HepG2 (cell line): ENCODE measurements at regions not wholly inside any gene's neighbourhood (a gene's known extent, or its start where the extent isn't known, plus 50 kb on each side); places are given as distances from the start of the nearest gene placed in this dataset.

Experiments used
- ATAC-seq: fragments of 200-7000 bp; cut with Tn5 transposase; 3 replicates; pipeline ENCODE4 v1.9.1; 2020; ENCODE audit warnings: mild to moderate bottlenecking, moderate library complexity
- BruUV-seq: library from RNA; stranded (reverse); fragments of 400-500 nt; replicated peaks from 2 replicates; lab custom pipeline; 2021; lab: Mats Ljungman, UMichigan
- CTCF ChIA-PET: fragments of 300-600 bp; formaldehyde crosslinking; extraction: SDS; loops from one replicate; lab custom pipeline; 2021; ENCODE audit warnings: low total read pairs, inconsistent platforms, low intra/inter-chr PET ratio; lab: Yijun Ruan, JAX
- POLR2A ChIA-PET: fragments of 350-600 bp; sonication (Branson Sonifier 250); formaldehyde crosslinking; loops from one replicate; lab custom pipeline; 2020; ENCODE audit warnings: antibody characterized with exemption, inconsistent platforms; lab: Yijun Ruan, JAX
- DNase-seq: peaks from one replicate; pipeline ENCODE4 v3.0.0-alpha.2; 2015; ENCODE audit warnings: low spot score
- FAIRE-seq: peaks from 3 replicates; lab custom pipeline; 2011; peaks lifted over from hg19 to GRCh38; lab: Jason Lieb, UNC
- H2AFZ ChIP-seq: one replicate; pipeline ENCODE4 v1.6.1; 2011; ENCODE audit warnings: low read length, inconsistent platforms
- H3K27ac ChIP-seq: fragments of 300-600 bp; 3 replicates; pipeline ENCODE4 v1.8.0; 2011; ENCODE audit warnings: mixed run types, mild to moderate bottlenecking, mixed read lengths, low read length, inconsistent platforms; ENCODE audit not compliant: insufficient read depth; ENCODE audit errors: extremely low read length
- H3K27me3 ChIP-seq, 2 experiments: fragments of 200-600 bp in 1 of 2; 2 replicates in 1 of 2; 3 replicates in 1 of 2; pipeline versions ENCODE4 v1.6.0 to v1.8.0; 2011; ENCODE audit warnings: low read length in 2 of 2, mild to moderate bottlenecking in 2 of 2, moderate library complexity in 2 of 2, inconsistent platforms in 1 of 2; ENCODE audit not compliant: insufficient read depth in 2 of 2, control insufficient read depth in 1 of 2
- H3K36me3 ChIP-seq, 2 experiments: fragments of 200-600 bp in 1 of 2; replicated peaks in 1 of 2; 2 replicates in 1 of 2; 3 replicates in 1 of 2; pipeline versions ENCODE4 v1.5.1 to v1.8.0; 2011; ENCODE audit warnings: low read length in 2 of 2, inconsistent platforms in 1 of 2; ENCODE audit not compliant: insufficient read depth in 2 of 2, control insufficient read depth in 1 of 2
- H3K4me1 ChIP-seq: 2 replicates; pipeline ENCODE4 v1.5.1; 2012; ENCODE audit warnings: low read length, inconsistent platforms; ENCODE audit not compliant: insufficient read depth
- H3K4me2 ChIP-seq: 2 replicates; pipeline ENCODE4 v1.6.0; 2011; ENCODE audit warnings: low read depth, low read length, inconsistent platforms
- H3K4me3 ChIP-seq, 3 experiments: fragments of 200-600 bp in 1 of 3; sonication (generic), shearing (Covaris generic) in 1 of 3; replicated peaks in 1 of 3; 2 replicates each; pipeline ENCODE4 v1.5.1; 2011 to 2016; ENCODE audit warnings: low read length in 3 of 3, inconsistent platforms in 2 of 3, low read depth in 2 of 3, mild to moderate bottlenecking in 2 of 3, control low read depth in 1 of 3, mixed read lengths in 1 of 3; ENCODE audit not compliant: insufficient read depth in 1 of 3
- H3K79me2 ChIP-seq: one replicate; pipeline ENCODE4 v1.6.1; 2011; ENCODE audit warnings: low read length, inconsistent platforms; ENCODE audit not compliant: insufficient read depth
- H3K9ac ChIP-seq: 2 replicates; pipeline ENCODE4 v1.6.0; 2011; ENCODE audit warnings: mild to moderate bottlenecking, low read depth, low read length, inconsistent platforms; ENCODE audit not compliant: insufficient read depth
- H3K9me3 ChIP-seq: 2 replicates; pipeline ENCODE4 v1.5.1; 2012; ENCODE audit warnings: mild to moderate bottlenecking, low read length
- H4K20me1 ChIP-seq: 2 replicates; pipeline ENCODE4 v1.6.0; 2011; ENCODE audit warnings: inconsistent platforms, mild to moderate bottlenecking, low read length, moderate library complexity; ENCODE audit not compliant: insufficient read depth
- FOXO4 ChIP-seq: sonication (generic); formaldehyde crosslinking; conservative IDR thresholded peaks from 2 replicates; pipeline ENCODE4 v1.8.1; 2023; ENCODE audit warnings: missing genetic modification reagents
- HES4 ChIP-seq: sonication (generic); formaldehyde crosslinking; IDR thresholded peaks from 2 replicates; pipeline ENCODE4 v1.9.0; 2021; ENCODE audit warnings: mild to moderate bottlenecking, missing genetic modification reagents, borderline replicate concordance
- LBX2 ChIP-seq: sonication (generic); formaldehyde crosslinking; IDR thresholded peaks from 2 replicates; pipeline ENCODE4 v1.5.0; 2020; ENCODE audit warnings: missing genetic modification reagents, mild to moderate bottlenecking, borderline replicate concordance
- MEIS1 ChIP-seq: sonication (generic); formaldehyde crosslinking; IDR thresholded peaks from 2 replicates; pipeline ENCODE4 v1.9.0; 2021; ENCODE audit warnings: mild to moderate bottlenecking, missing genetic modification reagents, moderate library complexity, borderline replicate concordance
- SIX4 ChIP-seq: sonication (generic); formaldehyde crosslinking; IDR thresholded peaks from 2 replicates; pipeline ENCODE4 v1.4.0; 2020; ENCODE audit warnings: missing genetic modification reagents
- ZHX2 ChIP-seq, 2 experiments: sonication (generic) in 1 of 2; formaldehyde crosslinking in 1 of 2; IDR thresholded peaks; 2 replicates each; pipeline versions ENCODE4 v1.6.1 to v1.9.0; 2014 to 2022; ENCODE audit warnings: antibody characterized with exemption in 1 of 2, borderline replicate concordance in 1 of 2, inconsistent platforms in 1 of 2, low read depth in 1 of 2, missing genetic modification reagents in 1 of 2
- in situ Hi-C: cut with HindIII; loops from 2 replicates; pipeline ENCODE4 v1.10.0; 2017; ENCODE audit warnings: low pct_unique_long_range_greater_than_20kb; ENCODE audit not compliant: extremely low pct_ligation_motif_present
- intact Hi-C: fragments of 100-400 bp; cut with micrococcal nuclease; formaldehyde crosslinking; loops from one replicate; pipeline ENCODE4 v1.10.0; 2022; ENCODE audit not compliant: unreplicated experiment
- TF ChIP-seq, protein P1 (sequence below): sonication (generic); formaldehyde crosslinking; IDR thresholded peaks from 2 replicates; pipeline ENCODE4 v1.4.0; 2020; ENCODE audit warnings: mild to moderate bottlenecking, missing genetic modification reagents

DNA sequence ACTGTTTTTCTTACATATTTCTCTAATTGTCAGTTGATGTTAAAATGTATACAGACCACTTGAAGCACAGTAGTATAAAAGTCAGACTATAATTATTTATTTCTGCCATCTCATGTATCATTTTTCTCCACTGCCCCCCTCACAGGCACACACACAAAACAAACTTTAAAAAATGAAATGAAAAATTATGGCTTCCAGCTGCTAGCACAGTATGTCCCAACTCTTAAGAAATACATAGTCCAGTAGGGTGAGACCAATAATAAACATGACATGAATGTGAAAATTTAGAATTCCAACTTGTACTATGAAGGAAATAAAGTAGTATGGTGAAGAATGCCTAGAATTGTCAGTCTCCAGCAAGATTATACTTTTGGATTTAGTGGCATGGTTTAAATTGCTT lies 1247.9 kb downstream of the JRKL start:
- H3K9ac ChIP-seq, result no peak overlapping the region
- POLR2A ChIA-PET, result no interaction called here
- no peak for TF ChIP-seq SIX4
- no peak for TF ChIP-seq ZHX2 (IDR thresholded peaks at IDR 0.05; ENCODE audit: low read depth)
- TF ChIP-seq ZHX2 (CRISPR knock-in tag; IDR thresholded peaks at IDR 0.05; ENCODE audit: borderline replicate concordance), result no peak
- TF ChIP-seq MEIS1 (CRISPR knock-in tag), result no peak
- TF ChIP-seq, protein P1, sequence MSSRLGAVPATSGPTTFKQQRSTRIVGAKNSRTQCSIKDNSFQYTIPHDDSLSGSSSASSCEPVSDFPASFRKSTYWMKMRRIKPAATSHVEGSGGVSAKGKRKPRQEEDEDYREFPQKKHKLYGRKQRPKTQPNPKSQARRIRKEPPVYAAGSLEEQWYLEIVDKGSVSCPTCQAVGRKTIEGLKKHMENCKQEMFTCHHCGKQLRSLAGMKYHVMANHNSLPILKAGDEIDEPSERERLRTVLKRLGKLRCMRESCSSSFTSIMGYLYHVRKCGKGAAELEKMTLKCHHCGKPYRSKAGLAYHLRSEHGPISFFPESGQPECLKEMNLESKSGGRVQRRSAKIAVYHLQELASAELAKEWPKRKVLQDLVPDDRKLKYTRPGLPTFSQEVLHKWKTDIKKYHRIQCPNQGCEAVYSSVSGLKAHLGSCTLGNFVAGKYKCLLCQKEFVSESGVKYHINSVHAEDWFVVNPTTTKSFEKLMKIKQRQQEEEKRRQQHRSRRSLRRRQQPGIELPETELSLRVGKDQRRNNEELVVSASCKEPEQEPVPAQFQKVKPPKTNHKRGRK (CRISPR knock-in tag), result no peak
- no peak for TF ChIP-seq HES4
- no peak for TF ChIP-seq FOXO4 (CRISPR knock-in tag)
- no peak for TF ChIP-seq LBX2 (CRISPR knock-in tag)
- TF ChIP-seq, all 625 proteins: peak for 0
- H3K4me2 ChIP-seq, result no peak overlapping the region
- H2AFZ ChIP-seq, result no peak overlapping the region
- no peaks in the 10 kb centered on the region for H3K79me2 ChIP-seq
- H3K27ac ChIP-seq, result no peak overlapping the region
- no peaks in the 10 kb centered on the region for H3K4me1 ChIP-seq
- no TSS peak for BruUV-seq
- intact Hi-C loops, result no loop called here
- H3K27me3 ChIP-seq, result no peaks in the 10 kb centered on the region
- no peaks in the 10 kb centered on the region for H4K20me1 ChIP-seq
- no peak for FAIRE-seq
- no peak for ATAC-seq
- peaks cover 15% of the 10 kb centered on the region for H3K9me3 ChIP-seq
- DNase-seq, result no peak
- H3K4me3 ChIP-seq, result no peak overlapping the region
- CTCF ChIA-PET, result no interaction called here
- no peaks in the 10 kb centered on the region for H3K36me3 ChIP-seq
- in situ Hi-C loops, result no loop called here
